WTC11 (cell line): ENCODE measurements at regions not wholly inside any gene's neighbourhood (a gene's known extent, or its start where the extent isn't known, plus 50 kb on each side); places are given as distances from the start of the nearest gene placed in this dataset.

Experiments used
- ATAC-seq: fragments of 200-7000 bp; cut with Tn5 transposase; 2 replicates; pipeline ENCODE4 v1.10.0; 2021; ENCODE audit warnings: mild to moderate bottlenecking, moderate library complexity
- CTCF ChIA-PET: fragments of 300-600 bp; sonication (Branson Sonifier 250); formaldehyde crosslinking; loops from one replicate; lab custom pipeline; 2021; ENCODE audit warnings: antibody characterized with exemption; lab: Charles Lee
- POLR2A ChIA-PET: fragments of 350-600 bp; sonication (Branson Sonifier 250); formaldehyde crosslinking; loops from one replicate; lab custom pipeline; 2021; ENCODE audit warnings: antibody characterized with exemption; lab: Charles Lee
- DNase-seq: peaks from one replicate; pipeline ENCODE4 v3.0.0; 2021; ENCODE audit warnings: low spot score
- H3K27ac Mint-ChIP-seq: 2 replicates; pipeline ENCODE4 v1.8.0; 2021; ENCODE audit warnings: mixed read lengths
- H3K27me3 Mint-ChIP-seq: 2 replicates; pipeline ENCODE4 v1.8.0; 2021; ENCODE audit warnings: low read depth, mild to moderate bottlenecking, moderate library complexity, mixed read lengths
- H3K36me3 Mint-ChIP-seq: 2 replicates; pipeline ENCODE4 v1.8.0; 2021; ENCODE audit warnings: mixed read lengths
- H3K4me1 Mint-ChIP-seq: 2 replicates; pipeline ENCODE4 v1.8.0; 2022; ENCODE audit warnings: mixed read lengths
- H3K4me3 Mint-ChIP-seq: 2 replicates; pipeline ENCODE4 v1.8.0; 2021; ENCODE audit warnings: mild to moderate bottlenecking, moderate library complexity, mixed read lengths
- H3K9me3 Mint-ChIP-seq: 2 replicates; pipeline ENCODE4 v1.8.0; 2021; ENCODE audit warnings: mixed read lengths
- FOXK1 ChIP-seq: sonication (generic); formaldehyde crosslinking; IDR thresholded peaks from 2 replicates; pipeline ENCODE4 v1.8.0; 2022; ENCODE audit warnings: mild to moderate bottlenecking, moderate library complexity, missing genetic modification reagents
- JAZF1 ChIP-seq: fragments of 250-450 bp; sonication (Bioruptor Pico); IDR thresholded peaks from 2 replicates; pipeline ENCODE4 v1.9.0; 2021; ENCODE audit warnings: moderate library complexity, mild to moderate bottlenecking, inconsistent platforms
- MYBL2 ChIP-seq: sonication (generic); formaldehyde crosslinking; IDR thresholded peaks from 2 replicates; pipeline ENCODE4 v1.8.1; 2023; ENCODE audit warnings: mild to moderate bottlenecking, moderate library complexity, missing genetic modification reagents
- NFATC4 ChIP-seq: fragments of 250-450 bp; sonication (Bioruptor Pico); IDR thresholded peaks from 2 replicates; pipeline ENCODE4 v1.9.0; 2021; ENCODE audit warnings: mild to moderate bottlenecking
- ZBTB21 ChIP-seq: sonication (generic); formaldehyde crosslinking; IDR thresholded peaks from 2 replicates; pipeline ENCODE4 v1.8.1; 2023; ENCODE audit warnings: mild to moderate bottlenecking, missing genetic modification reagents, borderline replicate concordance
- ZNF416 ChIP-seq: fragments of 250-450 bp; sonication (Bioruptor Pico); IDR thresholded peaks from 2 replicates; pipeline ENCODE4 v1.9.0; 2021; ENCODE audit warnings: mild to moderate bottlenecking, inconsistent platforms
- ZNF671 ChIP-seq: fragments of 250-450 bp; sonication (Bioruptor Pico); IDR thresholded peaks from 2 replicates; pipeline ENCODE4 v1.8.0; 2021; ENCODE audit warnings: mild to moderate bottlenecking
- TF ChIP-seq, protein P1 (sequence below): fragments of 200-600 bp; IDR thresholded peaks from 2 replicates; pipeline ENCODE4 v1.8.0; 2022; ENCODE audit warnings: antibody characterized with exemption
- TF ChIP-seq, protein P2 (sequence below): sonication (generic); formaldehyde crosslinking; IDR thresholded peaks from 2 replicates; pipeline ENCODE4 v1.8.0; 2022; ENCODE audit warnings: mild to moderate bottlenecking, missing genetic modification reagents
- TF ChIP-seq, protein P3 (sequence below): sonication (generic); formaldehyde crosslinking; IDR thresholded peaks from 2 replicates; pipeline ENCODE4 v1.8.1; 2023; ENCODE audit warnings: mild to moderate bottlenecking, missing genetic modification reagents
- TF ChIP-seq, protein P4 (sequence below): sonication (generic); formaldehyde crosslinking; IDR thresholded peaks from 2 replicates; pipeline ENCODE4 v1.8.0; 2022; ENCODE audit warnings: mild to moderate bottlenecking, missing genetic modification reagents
- TF ChIP-seq, protein P5 (sequence below): fragments of 250-450 bp; sonication (Bioruptor Pico); IDR thresholded peaks from 2 replicates; pipeline ENCODE4 v1.9.0; 2021; ENCODE audit warnings: mild to moderate bottlenecking
- TF ChIP-seq, protein P6 (sequence below): sonication (generic); formaldehyde crosslinking; IDR thresholded peaks from 2 replicates; pipeline ENCODE4 v1.8.1; 2023; ENCODE audit warnings: mild to moderate bottlenecking, missing genetic modification reagents

DNA sequence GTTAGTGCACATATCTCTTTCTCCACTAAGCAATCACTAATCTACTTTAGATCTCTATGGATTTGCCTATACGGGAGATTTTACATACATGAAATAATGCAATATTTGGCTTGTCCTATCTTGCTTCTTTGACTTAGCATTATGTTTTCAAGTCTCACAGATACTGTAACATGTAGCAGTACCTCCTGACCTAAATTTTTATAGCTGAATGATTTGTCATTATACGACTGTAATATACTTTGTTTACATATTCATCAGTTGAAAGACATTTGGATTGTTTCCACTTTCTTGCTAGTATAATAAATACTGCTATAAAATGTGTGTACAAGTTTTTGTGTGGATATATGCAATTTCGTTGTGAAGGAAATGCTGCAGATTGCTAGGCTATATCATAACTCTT, 1520.8 kb upstream of the CDH6 start:
- TF ChIP-seq, protein P1, sequence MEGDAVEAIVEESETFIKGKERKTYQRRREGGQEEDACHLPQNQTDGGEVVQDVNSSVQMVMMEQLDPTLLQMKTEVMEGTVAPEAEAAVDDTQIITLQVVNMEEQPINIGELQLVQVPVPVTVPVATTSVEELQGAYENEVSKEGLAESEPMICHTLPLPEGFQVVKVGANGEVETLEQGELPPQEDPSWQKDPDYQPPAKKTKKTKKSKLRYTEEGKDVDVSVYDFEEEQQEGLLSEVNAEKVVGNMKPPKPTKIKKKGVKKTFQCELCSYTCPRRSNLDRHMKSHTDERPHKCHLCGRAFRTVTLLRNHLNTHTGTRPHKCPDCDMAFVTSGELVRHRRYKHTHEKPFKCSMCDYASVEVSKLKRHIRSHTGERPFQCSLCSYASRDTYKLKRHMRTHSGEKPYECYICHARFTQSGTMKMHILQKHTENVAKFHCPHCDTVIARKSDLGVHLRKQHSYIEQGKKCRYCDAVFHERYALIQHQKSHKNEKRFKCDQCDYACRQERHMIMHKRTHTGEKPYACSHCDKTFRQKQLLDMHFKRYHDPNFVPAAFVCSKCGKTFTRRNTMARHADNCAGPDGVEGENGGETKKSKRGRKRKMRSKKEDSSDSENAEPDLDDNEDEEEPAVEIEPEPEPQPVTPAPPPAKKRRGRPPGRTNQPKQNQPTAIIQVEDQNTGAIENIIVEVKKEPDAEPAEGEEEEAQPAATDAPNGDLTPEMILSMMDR = no peak
- TF ChIP-seq ZBTB21 (CRISPR knock-in tag) = no peak
- TF ChIP-seq, protein P2, sequence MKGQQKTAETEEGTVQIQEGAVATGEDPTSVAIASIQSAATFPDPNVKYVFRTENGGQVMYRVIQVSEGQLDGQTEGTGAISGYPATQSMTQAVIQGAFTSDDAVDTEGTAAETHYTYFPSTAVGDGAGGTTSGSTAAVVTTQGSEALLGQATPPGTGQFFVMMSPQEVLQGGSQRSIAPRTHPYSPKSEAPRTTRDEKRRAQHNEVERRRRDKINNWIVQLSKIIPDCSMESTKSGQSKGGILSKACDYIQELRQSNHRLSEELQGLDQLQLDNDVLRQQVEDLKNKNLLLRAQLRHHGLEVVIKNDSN (CRISPR knock-in tag) = no peak
- TF ChIP-seq JAZF1 (CRISPR knock-in tag) = no peak
- TF ChIP-seq, protein P3, sequence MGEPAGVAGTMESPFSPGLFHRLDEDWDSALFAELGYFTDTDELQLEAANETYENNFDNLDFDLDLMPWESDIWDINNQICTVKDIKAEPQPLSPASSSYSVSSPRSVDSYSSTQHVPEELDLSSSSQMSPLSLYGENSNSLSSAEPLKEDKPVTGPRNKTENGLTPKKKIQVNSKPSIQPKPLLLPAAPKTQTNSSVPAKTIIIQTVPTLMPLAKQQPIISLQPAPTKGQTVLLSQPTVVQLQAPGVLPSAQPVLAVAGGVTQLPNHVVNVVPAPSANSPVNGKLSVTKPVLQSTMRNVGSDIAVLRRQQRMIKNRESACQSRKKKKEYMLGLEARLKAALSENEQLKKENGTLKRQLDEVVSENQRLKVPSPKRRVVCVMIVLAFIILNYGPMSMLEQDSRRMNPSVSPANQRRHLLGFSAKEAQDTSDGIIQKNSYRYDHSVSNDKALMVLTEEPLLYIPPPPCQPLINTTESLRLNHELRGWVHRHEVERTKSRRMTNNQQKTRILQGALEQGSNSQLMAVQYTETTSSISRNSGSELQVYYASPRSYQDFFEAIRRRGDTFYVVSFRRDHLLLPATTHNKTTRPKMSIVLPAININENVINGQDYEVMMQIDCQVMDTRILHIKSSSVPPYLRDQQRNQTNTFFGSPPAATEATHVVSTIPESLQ (CRISPR knock-in tag) = no peak
- TF ChIP-seq, protein P4, sequence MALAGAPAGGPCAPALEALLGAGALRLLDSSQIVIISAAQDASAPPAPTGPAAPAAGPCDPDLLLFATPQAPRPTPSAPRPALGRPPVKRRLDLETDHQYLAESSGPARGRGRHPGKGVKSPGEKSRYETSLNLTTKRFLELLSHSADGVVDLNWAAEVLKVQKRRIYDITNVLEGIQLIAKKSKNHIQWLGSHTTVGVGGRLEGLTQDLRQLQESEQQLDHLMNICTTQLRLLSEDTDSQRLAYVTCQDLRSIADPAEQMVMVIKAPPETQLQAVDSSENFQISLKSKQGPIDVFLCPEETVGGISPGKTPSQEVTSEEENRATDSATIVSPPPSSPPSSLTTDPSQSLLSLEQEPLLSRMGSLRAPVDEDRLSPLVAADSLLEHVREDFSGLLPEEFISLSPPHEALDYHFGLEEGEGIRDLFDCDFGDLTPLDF (CRISPR knock-in tag) = no peak
- H3K36me3 Mint-ChIP-seq = peaks cover 20% of the 10 kb centered on the region
- no peaks in the 10 kb centered on the region for H3K27me3 Mint-ChIP-seq
- ChIA-PET POLR2A (no interaction called here), CTCF (no interaction called here)
- no peak overlapping the region for H3K4me3 Mint-ChIP-seq
- peaks cover 37% of the 10 kb centered on the region for H3K9me3 Mint-ChIP-seq
- DNase-seq (no peak), ATAC-seq (no peak)
- H3K27ac Mint-ChIP-seq = no peak overlapping the region
- no peaks in the 10 kb centered on the region for H3K4me1 Mint-ChIP-seq

DNA sequence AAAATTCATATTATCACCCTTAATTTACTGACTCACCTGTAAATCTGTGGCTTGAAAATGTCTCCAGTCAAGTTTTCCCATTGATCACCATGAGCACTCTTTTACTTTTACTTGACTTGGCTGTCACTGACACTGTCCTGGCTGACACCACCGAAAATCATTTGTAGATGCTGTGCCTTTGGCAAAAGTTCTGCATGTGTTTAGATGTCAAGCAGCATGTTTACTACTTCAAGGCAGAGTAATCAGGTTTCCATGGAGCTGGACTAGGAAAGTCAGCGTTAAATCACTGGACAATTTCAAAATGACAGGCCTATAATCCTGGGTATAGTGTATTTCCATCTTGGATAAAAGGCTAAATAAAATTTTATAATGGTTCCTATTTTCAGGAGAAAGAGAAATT, 1530.6 kb upstream of the CDH6 start:
- POLR2A ChIA-PET = no interaction called here
- Mint-ChIP-seq H3K27me3 (no peaks in the 10 kb centered on the region; the same call in 1 of the 2 replicates), H3K4me1 (no peaks in the 10 kb centered on the region), H3K4me3 (no peak overlapping the region), H3K27ac (no peak overlapping the region), H3K9me3 (peaks cover 35% of the 10 kb centered on the region), H3K36me3 (peaks cover 16% of the 10 kb centered on the region)
- CTCF ChIA-PET = no interaction called here
- DNase-seq (no peak), ATAC-seq (no peak)
- TF ChIP-seq ZNF416 (CRISPR knock-in tag) (no peak), FOXK1 (no peak), MYBL2 (CRISPR knock-in tag) (no peak), NFATC4 (CRISPR knock-in tag) (no peak), ZNF671 (CRISPR knock-in tag) (no peak)
- TF ChIP-seq, protein P1 = no peak
- TF ChIP-seq, protein P5, sequence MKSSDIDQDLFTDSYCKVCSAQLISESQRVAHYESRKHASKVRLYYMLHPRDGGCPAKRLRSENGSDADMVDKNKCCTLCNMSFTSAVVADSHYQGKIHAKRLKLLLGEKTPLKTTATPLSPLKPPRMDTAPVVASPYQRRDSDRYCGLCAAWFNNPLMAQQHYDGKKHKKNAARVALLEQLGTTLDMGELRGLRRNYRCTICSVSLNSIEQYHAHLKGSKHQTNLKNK (CRISPR knock-in tag) = no peak
- TF ChIP-seq, protein P6, sequence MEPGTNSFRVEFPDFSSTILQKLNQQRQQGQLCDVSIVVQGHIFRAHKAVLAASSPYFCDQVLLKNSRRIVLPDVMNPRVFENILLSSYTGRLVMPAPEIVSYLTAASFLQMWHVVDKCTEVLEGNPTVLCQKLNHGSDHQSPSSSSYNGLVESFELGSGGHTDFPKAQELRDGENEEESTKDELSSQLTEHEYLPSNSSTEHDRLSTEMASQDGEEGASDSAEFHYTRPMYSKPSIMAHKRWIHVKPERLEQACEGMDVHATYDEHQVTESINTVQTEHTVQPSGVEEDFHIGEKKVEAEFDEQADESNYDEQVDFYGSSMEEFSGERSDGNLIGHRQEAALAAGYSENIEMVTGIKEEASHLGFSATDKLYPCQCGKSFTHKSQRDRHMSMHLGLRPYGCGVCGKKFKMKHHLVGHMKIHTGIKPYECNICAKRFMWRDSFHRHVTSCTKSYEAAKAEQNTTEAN (CRISPR knock-in tag) = no peak
